HCT116 (cell line): ENCODE measurements at regions not wholly inside any gene's neighbourhood (a gene's known extent, or its start where the extent isn't known, plus 50 kb on each side); places are given as distances from the start of the nearest gene placed in this dataset.

ENCODE experiments used
- ATAC-seq: fragments of 200-7000 bp; cut with Tn5 transposase; 2 replicates; pipeline ENCODE4 v1.9.1; 2020; ENCODE audit warnings: mild to moderate bottlenecking, moderate library complexity
- BruUV-seq: library from RNA; stranded (reverse); fragments of 400-500 nt; replicated peaks from 2 replicates; lab custom pipeline; 2021; lab: Mats Ljungman, UMichigan
- CTCF ChIA-PET: fragments of 300-600 bp; sonication (Branson Sonifier 250); formaldehyde crosslinking; loops from one replicate; lab custom pipeline; 2021; ENCODE audit warnings: antibody characterized with exemption; lab: Charles Lee
- POLR2A ChIA-PET: fragments of 300-600, 350-600 bp; sonication (Branson Sonifier 250); formaldehyde crosslinking; loops from one replicate; lab custom pipeline; 2021; ENCODE audit warnings: antibody characterized with exemption; lab: Charles Lee
- RAD21 ChIA-PET, 2 experiments: fragments of 300-600 bp; sonication (Branson Sonifier 250); formaldehyde crosslinking; loops; one replicate each; lab custom pipeline; 2023; ENCODE audit warnings: low total read pairs in 2 of 2; ENCODE audit not compliant: uncharacterized antibody in 2 of 2, unreplicated experiment in 2 of 2, low non-redundant PET in 1 of 2; lab: Charles Lee
- DNase-seq: peaks from one replicate; pipeline ENCODE4 v3.0.0-alpha.2; 2010; ENCODE audit warnings: low read depth, low spot score
- H2AFZ ChIP-seq: fragments of 200-600 bp; shearing (Covaris generic), sonication (generic); 2 replicates; pipeline ENCODE4 v1.6.1; 2017; ENCODE audit warnings: low read depth, mixed run types, mixed read lengths, antibody characterized with exemption, low read length; ENCODE audit not compliant: poor library complexity, severe bottlenecking
- H3K27ac ChIP-seq: 2 replicates; pipeline ENCODE4 v1.5.1; 2012; ENCODE audit warnings: low read depth, low read length
- H3K27me3 ChIP-seq: fragments of 200-600 bp; sonication (generic); 2 replicates; pipeline ENCODE4 v1.6.1; 2016; ENCODE audit warnings: mixed run types, low read length, mixed read lengths; ENCODE audit not compliant: insufficient read depth
- H3K36me3 ChIP-seq, 2 experiments: fragments of 200-500 bp in 1 of 2; fragments of 200-600 bp in 1 of 2; sonication (Bioruptor generic) in 1 of 2; sonication (generic) in 1 of 2; 2 replicates each; pipeline versions ENCODE4 v1.5.1 to v1.6.1; 2014 to 2016; ENCODE audit warnings: low read length in 2 of 2, inconsistent platforms in 1 of 2, mixed read lengths in 1 of 2, mixed run types in 1 of 2; ENCODE audit not compliant: insufficient read depth in 2 of 2, control insufficient read depth in 1 of 2
- H3K4me1 ChIP-seq, 2 experiments: fragments of 200-600 bp in 1 of 2; sonication (generic) in 1 of 2; 2 replicates each; pipeline versions ENCODE4 v1.5.1 to v1.6.1; 2012 to 2017; ENCODE audit warnings: low read length in 2 of 2, inconsistent platforms in 1 of 2, mild to moderate bottlenecking in 1 of 2, mixed read lengths in 1 of 2, mixed run types in 1 of 2, moderate library complexity in 1 of 2; ENCODE audit not compliant: insufficient read depth in 2 of 2, control insufficient read depth in 1 of 2
- H3K4me2 ChIP-seq: fragments of 200-600 bp; sonication (generic); 2 replicates; pipeline ENCODE4 v1.6.1; 2017; ENCODE audit warnings: mixed run types, low read length, mixed read lengths
- H3K4me3 ChIP-seq, 2 experiments: fragments of 200-600 bp in 1 of 2; sonication (generic) in 1 of 2; replicated peaks in 1 of 2; 2 replicates each; pipeline ENCODE4 v1.5.1; 2011 to 2016; ENCODE audit warnings: low read length in 2 of 2, control low read depth in 1 of 2, low read depth in 1 of 2, mild to moderate bottlenecking in 1 of 2, mixed read lengths in 1 of 2, mixed run types in 1 of 2
- H3K79me2 ChIP-seq: fragments of 200-600 bp; sonication (generic); 2 replicates; pipeline ENCODE4 v1.6.1; 2017; ENCODE audit warnings: mild to moderate bottlenecking, mixed run types, low read length, moderate library complexity, mixed read lengths; ENCODE audit not compliant: insufficient read depth
- H3K9ac ChIP-seq: fragments of 200-600 bp; sonication (generic); 2 replicates; pipeline ENCODE4 v1.6.1; 2016; ENCODE audit warnings: low read length, mixed read lengths
- H3K9me2 ChIP-seq: fragments of 200-600 bp; sonication (generic), shearing (Covaris generic); 2 replicates; pipeline ENCODE4 v1.6.1; 2017; ENCODE audit warnings: mixed run types, mild to moderate bottlenecking, moderate library complexity; ENCODE audit not compliant: insufficient read depth
- H3K9me3 ChIP-seq, 2 experiments: fragments of 200-500 bp in 1 of 2; fragments of 200-600 bp in 1 of 2; sonication (Bioruptor generic) in 1 of 2; sonication (generic) in 1 of 2; 2 replicates each; pipeline ENCODE4 v1.6.1; 2014 to 2017; ENCODE audit warnings: low read length in 2 of 2, mixed read lengths in 2 of 2, inconsistent platforms in 1 of 2, low read depth in 1 of 2, mild to moderate bottlenecking in 1 of 2, mixed run types in 1 of 2, moderate library complexity in 1 of 2; ENCODE audit not compliant: control insufficient read depth in 1 of 2, insufficient read depth in 1 of 2
- H4K20me1 ChIP-seq: fragments of 200-600 bp; sonication (generic), shearing (Covaris generic); 2 replicates; pipeline ENCODE4 v1.6.1; 2017; ENCODE audit warnings: mixed run types, mild to moderate bottlenecking, moderate library complexity; ENCODE audit not compliant: insufficient read depth
- ATF3 ChIP-seq: IDR thresholded peaks from 2 replicates; pipeline ENCODE4 v1.6.1; 2012
- CBX3 ChIP-seq: IDR thresholded peaks from 2 replicates; pipeline ENCODE4 v1.6.1; 2012; ENCODE audit warnings: low read depth
- CEBPB ChIP-seq: IDR thresholded peaks from 2 replicates; pipeline ENCODE4 v1.6.1; 2012; ENCODE audit warnings: low read depth
- CTCF ChIP-seq, 3 experiments: fragments of 200-600 bp in 1 of 3; sonication (generic) in 1 of 3; IDR thresholded peaks in 2 of 3; conservative IDR thresholded peaks in 1 of 3; 2 replicates each; pipeline ENCODE4 v1.5.1; 2012 to 2017; ENCODE audit warnings: low read depth in 2 of 3, low read length in 2 of 3, antibody characterized with exemption in 1 of 3, borderline replicate concordance in 1 of 3, control low read depth in 1 of 3, mild to moderate bottlenecking in 1 of 3, mixed read lengths in 1 of 3, mixed run types in 1 of 3, moderate library complexity in 1 of 3; ENCODE audit not compliant: insufficient read depth in 1 of 3
- EGR1 ChIP-seq: IDR thresholded peaks from 2 replicates; pipeline ENCODE4 v1.6.1; 2012; ENCODE audit warnings: low read depth
- ELF1 ChIP-seq: IDR thresholded peaks from 2 replicates; pipeline ENCODE4 v1.6.1; 2012; ENCODE audit warnings: low read depth, borderline replicate concordance
- EZH2 ChIP-seq: fragments of 200-600 bp; sonication (generic); IDR thresholded peaks from 2 replicates; pipeline ENCODE4 v1.6.1; 2017; ENCODE audit warnings: antibody characterized with exemption, mixed run types
- EZH2phosphoT487 ChIP-seq: fragments of 200-600 bp; IDR thresholded peaks from 2 replicates; pipeline ENCODE4 v1.6.1; 2018; ENCODE audit warnings: antibody characterized with exemption, borderline replicate concordance
- FOSL1 ChIP-seq: IDR thresholded peaks from 2 replicates; pipeline ENCODE4 v1.6.1; 2012; ENCODE audit warnings: low read depth
- MAX ChIP-seq: IDR thresholded peaks from 2 replicates; pipeline ENCODE4 v1.6.1; 2012
- POLR2AphosphoS5 ChIP-seq: IDR thresholded peaks from 2 replicates; pipeline ENCODE4 v1.6.1; 2011; ENCODE audit warnings: mild to moderate bottlenecking, low read depth, low read length, moderate library complexity
- RAD21 ChIP-seq: IDR thresholded peaks from 2 replicates; pipeline ENCODE4 v1.6.1; 2012; ENCODE audit warnings: low read depth, mild to moderate bottlenecking
- REST ChIP-seq: IDR thresholded peaks from 2 replicates; pipeline ENCODE4 v1.6.1; 2012; ENCODE audit warnings: low read depth
- SIN3A ChIP-seq: IDR thresholded peaks from 2 replicates; pipeline ENCODE4 v1.6.1; 2012; ENCODE audit warnings: low read depth
- SP1 ChIP-seq: IDR thresholded peaks from 2 replicates; pipeline ENCODE4 v1.6.1; 2012; ENCODE audit warnings: low read depth
- TCF7L2 ChIP-seq: IDR thresholded peaks from 2 replicates; pipeline ENCODE4 v1.7.0; 2011; ENCODE audit warnings: borderline replicate concordance, inconsistent platforms; ENCODE audit not compliant: insufficient read depth, insufficient read length; ENCODE audit errors: extremely low read depth
- YY1 ChIP-seq: IDR thresholded peaks from 2 replicates; pipeline ENCODE4 v1.6.1; 2011; ENCODE audit warnings: low read length, low read depth, moderate library complexity, mild to moderate bottlenecking; ENCODE audit not compliant: insufficient replicate concordance; ENCODE audit errors: extremely low read depth
- ZBTB33 ChIP-seq: IDR thresholded peaks from 2 replicates; pipeline ENCODE4 v1.6.1; 2011; ENCODE audit warnings: mild to moderate bottlenecking, low read length, moderate library complexity; ENCODE audit not compliant: insufficient replicate concordance; ENCODE audit errors: extremely low read depth
- ZFX ChIP-seq: fragments of 450-650 bp; IDR thresholded peaks from 2 replicates; pipeline ENCODE4 v1.6.1; 2017
- ZNF274 ChIP-seq: fragments of 200-500 bp; sonication (Bioruptor generic); IDR thresholded peaks from 2 replicates; pipeline ENCODE4 v1.6.1; 2014; ENCODE audit warnings: mild to moderate bottlenecking, low read depth, low read length, inconsistent platforms
- intact Hi-C: fragments of 100-400 bp; cut with micrococcal nuclease; formaldehyde crosslinking; loops from 2 replicates; pipeline ENCODE4 v1.10.0; 2022

- H3K79me2 ChIP-seq, result no peaks in the 10 kb centered on the region
- no peak overlapping the region for H3K27ac ChIP-seq
- DNase-seq (no peak), ATAC-seq (no peak)
- no peaks in the 10 kb centered on the region for H3K9me2 ChIP-seq
- POLR2A ChIA-PET, result no interaction called here
- H4K20me1 ChIP-seq, result no peaks in the 10 kb centered on the region
- no peaks in the 10 kb centered on the region for H3K27me3 ChIP-seq
- no peaks in the 10 kb centered on the region for H3K4me1 ChIP-seq
- BruUV-seq, result no TSS peak
- no peak overlapping the region for H3K4me2 ChIP-seq
- peaks cover 10 to 28% of the 10 kb centered on the region in 2 experiments; a peak in 2 of 4 replicates for H3K9me3 ChIP-seq
- H3K9ac ChIP-seq, result no peak overlapping the region
- H3K36me3 ChIP-seq, result no peaks in the 10 kb centered on the region
- no peak overlapping the region for H3K4me3 ChIP-seq
- TF ChIP-seq REST (no peak), SIN3A (no peak), YY1 (no peak), ZFX (no peak), ELF1 (no peak), MAX (no peak), CEBPB (no peak), ZBTB33 (no peak), ZNF274 (no peak), CBX3 (no peak), CTCF (IDR thresholded peaks at IDR 0.05 in 2 of 3, conservative IDR thresholded peaks at IDR 0.05 in 1 of 3; ENCODE audit: borderline replicate concordance in 1 of 3, insufficient read depth in 1 of 3, low read depth in 2 of 3, low read length in 2 of 3) (no peak), EGR1 (no peak), FOSL1 (no peak), POLR2AphosphoS5 (no peak), TCF7L2 (no peak), RAD21 (no peak), SP1 (no peak), EZH2phosphoT487 (no peak), ATF3 (no peak), EZH2 (no peak)
- TF ChIP-seq, all 23 proteins: peak for 0
- no peak overlapping the region for H2AFZ ChIP-seq
- intact Hi-C loops, result no loop called here
- ChIA-PET CTCF (no interaction called here), RAD21 (no interaction called here)
These were observed 1397.6 kb upstream of the DDX18 start for GRCh38 chr2:116416731-116417377.
